ENCODE measurements at regions not wholly inside any gene's neighbourhood (a gene's known extent, or its start where the extent isn't known, plus 50 kb on each side); places are given as distances from the start of the nearest gene placed in this dataset.

DNA sequence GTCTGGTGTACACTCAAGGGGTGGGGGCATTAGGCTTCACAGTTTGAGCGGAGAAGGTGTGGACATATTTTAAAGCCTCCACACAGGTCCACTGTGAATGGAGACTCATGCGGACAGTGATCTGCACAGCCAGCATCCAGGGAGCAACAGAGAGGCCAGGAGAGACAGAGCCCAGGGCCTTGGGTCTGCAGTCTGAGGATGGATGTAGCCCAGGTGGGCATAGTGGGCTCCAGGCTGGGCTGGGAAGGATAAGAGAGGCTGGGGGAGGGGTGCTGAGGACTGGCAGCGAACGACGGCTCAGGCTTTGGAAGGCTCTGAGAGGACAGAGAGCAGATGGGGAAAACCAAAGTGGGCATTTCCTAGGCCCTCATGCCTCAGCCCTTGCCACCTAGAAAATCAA is 128.8 kb downstream of the PAPOLA start:
- DNase-seq (ENCODE audit: low read depth in 2 of 2), result no peak
- TF ChIP-seq, protein P1, sequence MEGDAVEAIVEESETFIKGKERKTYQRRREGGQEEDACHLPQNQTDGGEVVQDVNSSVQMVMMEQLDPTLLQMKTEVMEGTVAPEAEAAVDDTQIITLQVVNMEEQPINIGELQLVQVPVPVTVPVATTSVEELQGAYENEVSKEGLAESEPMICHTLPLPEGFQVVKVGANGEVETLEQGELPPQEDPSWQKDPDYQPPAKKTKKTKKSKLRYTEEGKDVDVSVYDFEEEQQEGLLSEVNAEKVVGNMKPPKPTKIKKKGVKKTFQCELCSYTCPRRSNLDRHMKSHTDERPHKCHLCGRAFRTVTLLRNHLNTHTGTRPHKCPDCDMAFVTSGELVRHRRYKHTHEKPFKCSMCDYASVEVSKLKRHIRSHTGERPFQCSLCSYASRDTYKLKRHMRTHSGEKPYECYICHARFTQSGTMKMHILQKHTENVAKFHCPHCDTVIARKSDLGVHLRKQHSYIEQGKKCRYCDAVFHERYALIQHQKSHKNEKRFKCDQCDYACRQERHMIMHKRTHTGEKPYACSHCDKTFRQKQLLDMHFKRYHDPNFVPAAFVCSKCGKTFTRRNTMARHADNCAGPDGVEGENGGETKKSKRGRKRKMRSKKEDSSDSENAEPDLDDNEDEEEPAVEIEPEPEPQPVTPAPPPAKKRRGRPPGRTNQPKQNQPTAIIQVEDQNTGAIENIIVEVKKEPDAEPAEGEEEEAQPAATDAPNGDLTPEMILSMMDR (IDR thresholded peaks at IDR 0.05; ENCODE audit: low read depth, low read length), result no peak
- H3K4me3 ChIP-seq (replicated peaks in 1 of 2; ENCODE audit: low read depth in 2 of 2, low read length in 2 of 2), result no peak overlapping the region

DNA sequence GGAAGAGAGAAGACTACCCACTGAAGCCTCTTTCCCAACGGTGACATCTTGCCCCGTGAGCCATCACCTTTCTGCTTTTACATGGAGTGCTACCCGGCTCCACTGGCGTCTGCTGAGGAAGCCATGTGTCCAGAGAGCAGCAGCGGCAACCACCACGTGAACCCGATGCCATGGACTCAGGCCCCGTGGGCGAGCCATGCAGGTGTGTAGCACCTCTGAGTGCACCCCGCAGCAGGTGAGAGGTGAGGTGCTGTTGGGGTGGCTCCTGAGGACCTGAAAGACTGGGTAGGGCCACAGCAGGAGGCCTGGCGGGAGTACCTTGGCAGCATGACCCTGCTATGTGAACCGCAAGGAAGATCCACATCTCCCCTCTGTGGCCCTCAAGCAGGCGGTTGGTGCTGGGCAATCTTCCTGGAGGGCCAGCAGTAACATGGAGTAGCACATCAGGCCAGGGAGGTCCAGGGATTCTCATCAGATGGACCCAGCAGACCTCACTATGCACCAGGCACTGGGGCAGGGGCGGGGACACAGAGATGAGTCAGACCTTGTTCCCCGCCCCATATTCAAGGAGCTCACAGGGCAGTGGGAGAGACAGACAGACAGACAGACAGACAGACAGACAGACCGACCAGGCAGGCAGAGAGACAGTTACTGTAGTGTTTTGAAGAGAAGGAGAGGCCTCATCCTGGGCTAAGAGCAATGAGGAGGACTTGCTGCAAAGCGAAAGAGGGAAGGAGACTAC is 129.6 kb downstream of the PAPOLA start:
- DNase-seq (ENCODE audit: low read depth in 2 of 2), result no peak
- TF ChIP-seq, protein P1 (IDR thresholded peaks at IDR 0.05; ENCODE audit: low read depth, low read length), result no peak
- no peak overlapping the region for H3K4me3 ChIP-seq (replicated peaks in 1 of 2; ENCODE audit: low read depth in 2 of 2, low read length in 2 of 2)

DNA sequence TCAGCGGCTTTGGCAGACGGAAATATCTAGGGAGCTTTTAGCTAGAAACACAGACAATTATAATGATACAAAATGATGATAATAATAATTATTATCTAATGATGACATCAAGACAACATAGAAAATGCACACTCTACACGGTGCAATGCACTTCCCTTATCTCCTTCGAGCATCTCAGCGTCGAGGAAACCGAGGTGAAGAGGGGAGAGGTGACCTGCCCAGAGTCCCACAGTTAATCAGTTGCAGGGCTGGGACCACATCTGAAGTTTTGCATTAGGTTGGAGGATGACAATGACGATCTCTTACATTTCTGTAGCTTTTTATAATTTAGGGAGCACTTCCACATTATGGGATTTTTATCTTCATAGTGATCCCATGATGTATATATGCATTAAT is 130.2 kb downstream of the PAPOLA start:
- DNase-seq (ENCODE audit: low read depth in 2 of 2), result no peak
- no peak overlapping the region for H3K4me3 ChIP-seq (replicated peaks in 1 of 2; ENCODE audit: low read depth in 2 of 2, low read length in 2 of 2)
- TF ChIP-seq, protein P1 (IDR thresholded peaks at IDR 0.05; ENCODE audit: low read depth, low read length), result no peak

DNA sequence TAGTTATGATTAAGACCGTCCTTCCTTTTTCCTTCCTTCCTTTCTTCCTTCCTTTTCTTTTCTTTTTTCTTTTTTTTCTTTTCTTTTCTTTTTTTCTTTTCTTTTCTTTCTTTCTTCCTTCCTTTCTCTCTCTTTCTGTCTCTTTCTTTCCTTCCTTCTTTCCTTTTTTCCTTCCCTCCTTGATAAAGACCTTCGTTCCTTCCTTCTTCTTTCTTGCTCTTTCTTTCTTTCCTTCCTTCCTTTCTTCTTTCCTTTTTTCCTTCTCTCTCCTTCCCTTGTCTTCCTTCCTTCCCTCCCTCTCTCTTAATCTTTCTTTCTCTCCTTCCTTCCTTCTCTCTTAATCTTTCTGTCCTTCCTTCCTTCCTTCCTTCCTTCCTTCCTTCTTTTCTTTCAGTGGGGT is 130.9 kb downstream of the PAPOLA start:
- no peak for DNase-seq (ENCODE audit: low read depth in 2 of 2)
- H3K4me3 ChIP-seq (replicated peaks in 1 of 2; ENCODE audit: low read depth in 2 of 2, low read length in 2 of 2), result no peak overlapping the region
- TF ChIP-seq, protein P1 (IDR thresholded peaks at IDR 0.05; ENCODE audit: low read depth, low read length), result no peak

DNA sequence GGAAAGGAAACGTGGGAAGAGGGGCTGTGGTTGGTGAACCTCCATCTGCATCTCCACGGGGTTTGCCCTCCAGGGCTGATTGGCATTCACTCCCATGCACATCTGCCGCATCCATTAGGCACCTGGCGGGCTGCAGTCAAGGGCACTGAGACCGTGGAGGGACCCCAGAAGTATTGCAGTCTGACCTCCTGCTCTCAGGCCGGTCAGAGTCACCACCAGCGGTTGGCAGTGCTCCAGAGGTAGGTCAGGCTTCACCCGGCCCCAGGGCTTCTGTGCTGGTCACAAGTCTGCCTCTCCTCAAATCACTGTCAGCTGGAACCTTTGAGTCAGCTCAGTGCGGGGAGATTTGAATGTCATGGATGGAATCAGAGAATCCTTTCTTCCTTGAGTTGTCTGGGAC is 132.3 kb downstream of the PAPOLA start:
- TF ChIP-seq, protein P1 (IDR thresholded peaks at IDR 0.05; ENCODE audit: low read depth, low read length), result no peak
- H3K4me3 ChIP-seq (replicated peaks in 1 of 2; ENCODE audit: low read depth in 2 of 2, low read length in 2 of 2), result no peak overlapping the region
- DNase-seq (ENCODE audit: low read depth in 2 of 2), result no peak

DNA sequence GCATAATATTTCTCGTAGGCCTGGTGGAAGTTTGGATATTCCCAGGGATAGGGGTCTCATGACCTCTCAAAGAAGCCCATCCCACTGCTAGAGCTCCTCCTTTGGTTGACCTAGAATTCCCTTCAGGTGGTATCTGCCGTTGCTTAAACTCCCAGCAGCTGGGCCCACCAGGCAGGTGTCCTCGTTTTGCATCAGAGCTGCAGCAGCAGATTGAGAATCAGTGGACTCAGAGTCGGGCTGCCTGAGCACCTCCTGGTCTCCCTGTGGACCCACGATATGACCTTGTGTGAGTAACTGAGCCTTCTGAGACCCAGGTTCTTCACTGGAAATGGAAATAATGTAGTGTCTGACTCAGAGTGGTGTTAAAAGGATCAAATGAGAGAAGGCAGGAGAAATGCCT is 132.7 kb downstream of the PAPOLA start:
- H3K4me3 ChIP-seq (replicated peaks in 1 of 2; ENCODE audit: low read depth in 2 of 2, low read length in 2 of 2), result no peak overlapping the region
- no peak for DNase-seq (ENCODE audit: low read depth in 2 of 2)
- TF ChIP-seq, protein P1 (IDR thresholded peaks at IDR 0.05; ENCODE audit: low read depth, low read length), result no peak

DNA sequence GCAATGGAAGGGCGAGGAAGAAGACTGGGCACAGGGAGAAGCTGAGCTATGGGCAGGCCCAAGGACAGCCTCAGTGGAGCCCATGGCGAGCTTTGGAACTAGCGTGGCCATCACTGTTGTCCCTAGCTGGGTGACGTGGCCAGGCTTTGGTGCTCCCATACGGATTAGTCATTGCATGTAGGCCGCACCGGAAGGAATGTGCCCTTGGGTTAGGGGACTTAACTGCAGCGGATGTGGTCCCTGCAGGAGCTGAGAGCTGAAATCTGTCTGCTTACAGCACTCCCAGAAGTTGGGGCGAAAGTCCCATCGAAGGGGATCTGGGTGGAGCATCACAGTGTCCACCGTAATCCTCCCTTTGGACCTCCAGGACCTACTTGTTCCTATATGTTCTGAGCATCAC is 133.7 kb downstream of the PAPOLA start:
- DNase-seq (ENCODE audit: low read depth in 2 of 2), result no peak
- TF ChIP-seq, protein P1 (IDR thresholded peaks at IDR 0.05; ENCODE audit: low read depth, low read length), result no peak
- no peak overlapping the region for H3K4me3 ChIP-seq (replicated peaks in 1 of 2; ENCODE audit: low read depth in 2 of 2, low read length in 2 of 2)
